ENCODE measurements at regions not wholly inside any gene's neighbourhood (a gene's known extent, or its start where the extent isn't known, plus 50 kb on each side); places are given as distances from the start of the nearest gene placed in this dataset.

DNA sequence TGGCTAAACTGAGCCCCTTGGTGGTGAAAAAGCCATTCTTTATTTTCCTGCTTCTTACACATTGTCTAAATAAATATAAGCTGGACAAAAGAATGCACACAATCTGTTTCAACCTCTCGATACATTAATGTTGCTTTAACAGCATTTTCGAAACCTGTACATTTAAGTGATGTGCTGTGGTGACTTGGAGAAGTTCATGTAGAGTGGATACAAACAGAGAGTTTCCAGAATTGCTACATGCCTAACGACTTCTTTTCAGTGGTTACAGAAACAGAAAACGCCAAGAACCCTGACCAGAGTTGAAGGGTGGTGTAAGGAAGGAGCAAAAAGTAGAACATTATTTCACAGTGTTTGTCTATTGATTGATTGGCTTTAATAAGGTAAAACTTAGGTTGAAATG lies 500.9 kb downstream of the SLC16A7 start:
- TF ChIP-seq, protein P1, sequence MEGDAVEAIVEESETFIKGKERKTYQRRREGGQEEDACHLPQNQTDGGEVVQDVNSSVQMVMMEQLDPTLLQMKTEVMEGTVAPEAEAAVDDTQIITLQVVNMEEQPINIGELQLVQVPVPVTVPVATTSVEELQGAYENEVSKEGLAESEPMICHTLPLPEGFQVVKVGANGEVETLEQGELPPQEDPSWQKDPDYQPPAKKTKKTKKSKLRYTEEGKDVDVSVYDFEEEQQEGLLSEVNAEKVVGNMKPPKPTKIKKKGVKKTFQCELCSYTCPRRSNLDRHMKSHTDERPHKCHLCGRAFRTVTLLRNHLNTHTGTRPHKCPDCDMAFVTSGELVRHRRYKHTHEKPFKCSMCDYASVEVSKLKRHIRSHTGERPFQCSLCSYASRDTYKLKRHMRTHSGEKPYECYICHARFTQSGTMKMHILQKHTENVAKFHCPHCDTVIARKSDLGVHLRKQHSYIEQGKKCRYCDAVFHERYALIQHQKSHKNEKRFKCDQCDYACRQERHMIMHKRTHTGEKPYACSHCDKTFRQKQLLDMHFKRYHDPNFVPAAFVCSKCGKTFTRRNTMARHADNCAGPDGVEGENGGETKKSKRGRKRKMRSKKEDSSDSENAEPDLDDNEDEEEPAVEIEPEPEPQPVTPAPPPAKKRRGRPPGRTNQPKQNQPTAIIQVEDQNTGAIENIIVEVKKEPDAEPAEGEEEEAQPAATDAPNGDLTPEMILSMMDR (IDR thresholded peaks at IDR 0.05; ENCODE audit: insufficient read depth, low read length, poor library complexity, severe bottlenecking): no peak
- no peak for TF ChIP-seq EZH2phosphoT487 (conservative IDR thresholded peaks at IDR 0.05; ENCODE audit: low read length)
- Histone ChIP-seq H3K9ac (ENCODE audit: low read length) (no peak overlapping the region), H3K4me3 (ENCODE audit: insufficient read depth, low read length, poor library complexity, severe bottlenecking) (no peak overlapping the region), H3F3A (ENCODE audit: insufficient read depth) (no peaks in the 10 kb centered on the region), H3K36me3 (ENCODE audit: low read length) (no peaks in the 10 kb centered on the region), H3K27ac (ENCODE audit: low read depth, low read length) (no peak overlapping the region), H3K4me2 (ENCODE audit: low read depth, low read length, poor library complexity, severe bottlenecking) (no peak overlapping the region), H3K79me2 (ENCODE audit: insufficient read depth, low read length) (no peaks in the 10 kb centered on the region), H2AFZ (ENCODE audit: low read depth, low read length, severe bottlenecking) (no peak overlapping the region), H3K9me2 (replicated peaks; ENCODE audit: insufficient read depth, low read length) (peaks cover 5% of the 10 kb centered on the region; the same call in 1 of the 2 replicates), H3K27me3 (ENCODE audit: low read length) (no peaks in the 10 kb centered on the region), H4K20me1 (ENCODE audit: low read depth, low read length) (no peaks in the 10 kb centered on the region), H3K9me3 (ENCODE audit: insufficient read depth, low read length) (no peaks in the 10 kb centered on the region)

DNA sequence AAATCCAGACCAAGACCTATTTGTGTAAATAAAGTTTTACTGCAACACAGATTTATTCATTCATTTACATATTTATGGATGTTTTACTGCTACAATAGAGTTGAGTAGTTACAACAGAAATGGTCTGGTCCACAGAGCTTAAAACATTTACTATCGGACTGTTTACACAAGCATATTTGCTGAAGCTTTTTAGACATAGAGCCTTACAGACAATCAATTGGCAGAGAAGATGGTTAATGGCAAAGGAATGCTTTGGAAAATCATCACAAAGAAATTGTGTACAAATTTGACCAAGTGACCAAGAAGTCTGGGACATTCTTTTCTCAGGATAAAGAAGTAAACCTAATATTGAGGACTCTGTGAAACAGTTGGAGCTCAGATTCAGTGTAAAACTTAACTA lies 504.3 kb downstream of the SLC16A7 start:
- Histone ChIP-seq H3K79me2 (ENCODE audit: insufficient read depth, low read length) (no peaks in the 10 kb centered on the region), H3K9me3 (ENCODE audit: insufficient read depth, low read length) (no peaks in the 10 kb centered on the region), H3K4me3 (ENCODE audit: insufficient read depth, low read length, poor library complexity, severe bottlenecking) (no peak overlapping the region), H3K9me2 (replicated peaks; ENCODE audit: insufficient read depth, low read length) (0 out of 2 replicates have a peak, but pooled peaks cover 5% of the 10 kb centered on the region), H2AFZ (ENCODE audit: low read depth, low read length, severe bottlenecking) (no peak overlapping the region), H3F3A (ENCODE audit: insufficient read depth) (no peaks in the 10 kb centered on the region), H3K9ac (ENCODE audit: low read length) (no peak overlapping the region), H3K27ac (ENCODE audit: low read depth, low read length) (no peak overlapping the region), H4K20me1 (ENCODE audit: low read depth, low read length) (no peaks in the 10 kb centered on the region), H3K4me2 (ENCODE audit: low read depth, low read length, poor library complexity, severe bottlenecking) (no peak overlapping the region), H3K27me3 (ENCODE audit: low read length) (no peaks in the 10 kb centered on the region), H3K36me3 (ENCODE audit: low read length) (no peaks in the 10 kb centered on the region)
- no peak for TF ChIP-seq EZH2phosphoT487 (conservative IDR thresholded peaks at IDR 0.05; ENCODE audit: low read length)
- TF ChIP-seq, protein P1 (IDR thresholded peaks at IDR 0.05; ENCODE audit: insufficient read depth, low read length, poor library complexity, severe bottlenecking): no peak

DNA sequence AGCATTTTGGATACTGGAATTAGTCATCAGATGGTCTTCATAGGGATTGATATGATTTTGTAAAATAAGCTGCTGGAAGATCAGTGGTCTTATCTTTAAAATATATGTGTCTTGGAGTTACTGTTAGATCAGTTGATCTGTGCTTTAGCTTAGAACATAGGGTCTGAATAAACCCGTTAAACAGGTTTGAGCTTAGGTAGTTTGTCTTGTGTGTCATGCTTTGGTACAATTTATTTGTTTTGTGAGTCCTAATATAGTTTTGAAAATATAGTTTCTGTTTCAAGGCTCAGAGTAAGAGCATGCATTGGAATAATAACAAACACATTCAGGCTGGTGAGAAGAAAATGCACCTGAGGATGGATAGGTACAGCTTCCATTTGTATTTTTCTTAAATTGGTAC lies 505.0 kb downstream of the SLC16A7 start:
- H3K27ac ChIP-seq (ENCODE audit: low read depth, low read length): no peak overlapping the region
- no peaks in the 10 kb centered on the region for H3K27me3 ChIP-seq (ENCODE audit: low read length)
- H3K9me3 ChIP-seq (ENCODE audit: insufficient read depth, low read length): no peaks in the 10 kb centered on the region
- H3F3A ChIP-seq (ENCODE audit: insufficient read depth): no peaks in the 10 kb centered on the region
- H3K4me3 ChIP-seq (ENCODE audit: insufficient read depth, low read length, poor library complexity, severe bottlenecking): no peak overlapping the region
- H2AFZ ChIP-seq (ENCODE audit: low read depth, low read length, severe bottlenecking): no peak overlapping the region
- no peak overlapping the region for H3K9ac ChIP-seq (ENCODE audit: low read length)
- H3K36me3 ChIP-seq (ENCODE audit: low read length): no peaks in the 10 kb centered on the region
- no peaks in the 10 kb centered on the region for H4K20me1 ChIP-seq (ENCODE audit: low read depth, low read length)
- no peaks in the 10 kb centered on the region for H3K79me2 ChIP-seq (ENCODE audit: insufficient read depth, low read length)
- H3K4me2 ChIP-seq (ENCODE audit: low read depth, low read length, poor library complexity, severe bottlenecking): no peak overlapping the region
- TF ChIP-seq, protein P1 (IDR thresholded peaks at IDR 0.05; ENCODE audit: insufficient read depth, low read length, poor library complexity, severe bottlenecking): no peak
- TF ChIP-seq EZH2phosphoT487 (conservative IDR thresholded peaks at IDR 0.05; ENCODE audit: low read length): no peak
- 0 out of 2 replicates have a peak, but pooled peaks cover 5% of the 10 kb centered on the region for H3K9me2 ChIP-seq (replicated peaks; ENCODE audit: insufficient read depth, low read length)
